HG02623 (cell line): ENCODE measurements at regions not wholly inside any gene's neighbourhood (a gene's known extent, or its start where the extent isn't known, plus 50 kb on each side); places are given as distances from the start of the nearest gene placed in this dataset.

ENCODE experiments used
- ATAC-seq: cut with Tn5 transposase; IDR thresholded peaks from one replicate; pipeline ENCODE4 v1.9.1; 2021; ENCODE audit warnings: moderate library complexity; ENCODE audit not compliant: unreplicated experiment

- ATAC-seq, result no peak
These were observed 250.7 kb downstream of the RBFOX3 start for GRCh38 chr17:79360196-79360595.

GRCh38 chr17:79356839-79357447 lies 253.9 kb downstream of the RBFOX3 start:
- no peak for ATAC-seq

- no peak for ATAC-seq
These were observed 255.7 kb downstream of the RBFOX3 start for GRCh38 chr17:79355165-79355564.

- no peak for ATAC-seq
These were observed 256.6 kb downstream of the RBFOX3 start for GRCh38 chr17:79354173-79354820.

GRCh38 chr17:79353548-79353947 lies 257.3 kb downstream of the RBFOX3 start:
- no peak for ATAC-seq

GRCh38 chr17:79353016-79353415 lies 257.8 kb downstream of the RBFOX3 start:
- ATAC-seq, result no peak

- ATAC-seq, result no peak
These were observed 260.3 kb downstream of the RBFOX3 start for GRCh38 chr17:79350533-79350932.

- ATAC-seq, result no peak
These were observed 261.1 kb downstream of the RBFOX3 start for GRCh38 chr17:79349506-79350400.

GRCh38 chr17:79342376-79342775 lies 267.8 kb downstream of the ENGASE start:
- ATAC-seq, result no peak

GRCh38 chr17:79341816-79342215 lies 267.2 kb downstream of the ENGASE start:
- no peak for ATAC-seq

GRCh38 chr17:79341222-79341780 lies 266.7 kb downstream of the ENGASE start:
- no peak for ATAC-seq

GRCh38 chr17:79340333-79341221 lies 266.0 kb downstream of the ENGASE start:
- peak; percentile 74 for ATAC-seq

GRCh38 chr17:79339321-79339720 lies 264.7 kb downstream of the ENGASE start:
- no peak for ATAC-seq

- ATAC-seq, result no peak
These were observed 264.0 kb downstream of the ENGASE start for GRCh38 chr17:79338604-79339003.

GRCh38 chr17:79338152-79338551 lies 263.5 kb downstream of the ENGASE start:
- no peak for ATAC-seq

- ATAC-seq, result no peak
These were observed 262.4 kb downstream of the ENGASE start for GRCh38 chr17:79337053-79337452.

- ATAC-seq, result no peak
These were observed 260.8 kb downstream of the ENGASE start for GRCh38 chr17:79335456-79335855.

- no peak for ATAC-seq
These were observed 257.5 kb downstream of the ENGASE start for GRCh38 chr17:79332011-79332554.

GRCh38 chr17:79331492-79331891 lies 256.9 kb downstream of the ENGASE start:
- ATAC-seq, result no peak

GRCh38 chr17:79330696-79331095 lies 256.1 kb downstream of the ENGASE start:
- no peak for ATAC-seq
